Stomach (tissue), 4 donors: ENCODE measurements at regions not wholly inside any gene's neighbourhood (a gene's known extent, or its start where the extent isn't known, plus 50 kb on each side); places are given as distances from the start of the nearest gene placed in this dataset.

Experiments used
- EP300 ChIP-seq: sonication (generic); formaldehyde crosslinking; IDR thresholded peaks from one replicate; pipeline ENCODE4 v1.6.1; 2017; ENCODE audit warnings: antibody characterized with exemption
- POLR2A ChIP-seq, 4 donors: fragments of 450-650 bp; IDR thresholded peaks; one replicate each; pipeline ENCODE4 v1.6.1; 2016; ENCODE audit warnings: antibody characterized with exemption in 4 of 4, control low read depth in 2 of 4, mild to moderate bottlenecking in 1 of 4, moderate library complexity in 1 of 4
- POLR2AphosphoS5 ChIP-seq, 3 donors: sonication (generic); formaldehyde crosslinking; IDR thresholded peaks; one replicate each; pipeline ENCODE4 v1.6.1; 2016; ENCODE audit warnings: antibody characterized with exemption in 3 of 3
- TF ChIP-seq, protein P1 (sequence below), 7 experiments: fragments of 450-650 bp in 4 of 7; fragments of 200-600 bp in 3 of 7; sonication (generic) in 3 of 7; IDR thresholded peaks; one replicate each; pipeline ENCODE4 v1.5.1; 2016 to 2019; ENCODE audit warnings: antibody characterized with exemption in 7 of 7, control low read depth in 2 of 7, mild to moderate bottlenecking in 1 of 7

DNA sequence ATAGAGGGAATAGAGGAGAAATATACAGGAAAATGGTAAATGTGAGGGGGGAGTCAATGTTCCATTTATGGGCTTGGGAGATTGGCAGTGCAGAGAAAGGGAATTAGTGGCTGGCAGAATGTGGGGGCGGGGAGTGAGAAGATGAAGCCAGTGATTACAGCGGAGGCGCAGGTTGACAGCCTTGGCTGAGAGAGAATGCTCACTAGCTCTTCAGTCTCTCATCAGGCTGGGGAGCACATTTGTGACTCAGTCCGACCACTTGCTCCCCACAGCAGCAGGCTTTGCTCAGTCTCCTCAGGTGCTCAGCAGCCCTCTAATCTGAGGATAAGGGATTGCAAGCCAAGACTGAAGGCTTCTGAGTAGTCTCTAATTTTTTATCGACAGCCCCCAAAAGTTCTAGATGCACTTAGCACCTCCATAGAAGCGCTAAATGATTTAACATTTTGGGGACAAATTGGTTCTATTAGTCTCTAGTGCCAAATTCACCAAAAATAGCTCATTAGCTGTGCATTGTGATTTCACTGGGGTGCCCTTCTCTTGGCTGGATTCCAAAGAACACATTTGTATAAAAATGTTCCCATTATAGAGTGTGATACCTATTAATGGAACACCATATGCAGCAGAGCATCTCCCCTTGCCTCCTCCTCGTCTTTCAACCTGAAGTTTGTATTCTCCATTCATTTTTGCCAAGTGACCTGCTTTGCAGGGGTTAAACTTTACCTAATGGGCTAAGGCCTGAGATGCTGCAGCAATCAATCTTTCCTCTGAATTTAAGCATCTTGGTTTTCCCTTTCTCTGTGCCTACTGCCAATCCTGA, 191.8 kb downstream of the ZNF326 start:
- no peak for TF ChIP-seq POLR2AphosphoS5 (IDR thresholded peaks at IDR 0.05)
- TF ChIP-seq, protein P1, sequence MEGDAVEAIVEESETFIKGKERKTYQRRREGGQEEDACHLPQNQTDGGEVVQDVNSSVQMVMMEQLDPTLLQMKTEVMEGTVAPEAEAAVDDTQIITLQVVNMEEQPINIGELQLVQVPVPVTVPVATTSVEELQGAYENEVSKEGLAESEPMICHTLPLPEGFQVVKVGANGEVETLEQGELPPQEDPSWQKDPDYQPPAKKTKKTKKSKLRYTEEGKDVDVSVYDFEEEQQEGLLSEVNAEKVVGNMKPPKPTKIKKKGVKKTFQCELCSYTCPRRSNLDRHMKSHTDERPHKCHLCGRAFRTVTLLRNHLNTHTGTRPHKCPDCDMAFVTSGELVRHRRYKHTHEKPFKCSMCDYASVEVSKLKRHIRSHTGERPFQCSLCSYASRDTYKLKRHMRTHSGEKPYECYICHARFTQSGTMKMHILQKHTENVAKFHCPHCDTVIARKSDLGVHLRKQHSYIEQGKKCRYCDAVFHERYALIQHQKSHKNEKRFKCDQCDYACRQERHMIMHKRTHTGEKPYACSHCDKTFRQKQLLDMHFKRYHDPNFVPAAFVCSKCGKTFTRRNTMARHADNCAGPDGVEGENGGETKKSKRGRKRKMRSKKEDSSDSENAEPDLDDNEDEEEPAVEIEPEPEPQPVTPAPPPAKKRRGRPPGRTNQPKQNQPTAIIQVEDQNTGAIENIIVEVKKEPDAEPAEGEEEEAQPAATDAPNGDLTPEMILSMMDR (IDR thresholded peaks at IDR 0.05): no peak
- TF ChIP-seq POLR2A (IDR thresholded peaks at IDR 0.05): no peak
- no peak for TF ChIP-seq EP300
